HuH-7 (cell line): ENCODE measurements at regions not wholly inside any gene's neighbourhood (a gene's known extent, or its start where the extent isn't known, plus 50 kb on each side); places are given as distances from the start of the nearest gene placed in this dataset.

ENCODE experiments used
- DNase-seq: peaks from one replicate; pipeline ENCODE4 v3.0.0; 2011; ENCODE audit warnings: low spot score

- no peak for DNase-seq
Measured at GRCh38 chr18:52289392-52289791, 50.6 kb upstream of the DCC start.
